ENCODE measurements at regions not wholly inside any gene's neighbourhood (a gene's known extent, or its start where the extent isn't known, plus 50 kb on each side); places are given as distances from the start of the nearest gene placed in this dataset.

DNA sequence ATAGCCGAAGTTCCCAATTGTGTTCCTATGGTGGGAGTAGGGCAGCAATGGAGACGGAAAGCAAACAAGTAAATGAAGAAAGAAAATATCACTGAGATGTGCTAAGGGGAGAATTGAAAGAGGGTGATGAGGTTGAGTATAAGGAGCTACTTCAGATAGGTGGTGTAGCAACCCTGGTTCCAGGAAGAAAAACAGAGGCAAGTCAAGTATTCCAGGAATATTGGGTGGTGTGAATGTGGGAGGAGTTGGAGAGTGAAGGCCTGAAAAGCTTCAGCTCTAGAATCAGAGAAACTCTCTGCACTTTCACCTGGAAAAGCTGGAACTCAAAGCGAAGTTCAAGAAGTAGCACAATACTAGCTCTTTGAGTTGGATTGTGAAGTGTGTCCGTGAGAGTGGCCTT lies 342.1 kb downstream of the TLE4 start:
- in situ Hi-C loops (cut with MboI; ENCODE audit: low sequenced_read_pairs, unreplicated experiment), result no loop called here
- DNase-seq (ENCODE audit: low spot score), result no peak

DNA sequence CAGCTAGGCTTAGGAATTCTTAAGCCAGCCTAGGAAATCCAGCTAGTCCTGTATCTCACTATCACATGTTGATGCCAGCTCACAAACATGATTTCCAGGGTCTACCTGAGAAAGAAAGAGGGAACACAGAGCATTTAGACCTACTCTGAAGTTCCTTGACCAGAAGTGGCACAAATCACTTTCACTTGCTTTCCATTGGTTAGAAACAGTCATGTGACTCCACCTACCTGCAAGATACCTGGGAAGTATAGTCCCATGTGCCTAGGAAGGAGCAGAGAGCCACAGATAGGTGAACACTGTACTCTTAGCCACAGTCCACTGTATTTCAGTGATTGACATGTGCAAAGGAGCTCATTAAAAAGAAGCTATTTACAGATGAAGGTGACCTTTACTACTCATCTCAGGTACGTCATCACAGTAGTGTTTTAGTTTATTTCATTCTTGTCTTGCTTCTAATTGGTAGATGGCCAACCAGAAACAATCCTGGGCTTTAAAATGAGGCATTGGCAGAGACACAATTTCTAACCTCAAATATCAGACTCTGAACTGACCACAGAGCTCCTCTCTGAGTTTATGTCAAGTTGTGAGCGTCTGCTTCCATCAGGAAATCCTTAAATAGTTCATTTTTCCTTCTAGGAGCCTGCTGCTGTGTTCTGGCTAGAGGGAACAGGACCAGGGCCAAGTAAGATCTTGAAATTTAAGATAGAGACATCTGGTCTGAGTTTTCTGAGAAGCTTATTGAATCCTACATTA lies 340.7 kb downstream of the TLE4 start:
- no peak for DNase-seq (ENCODE audit: low spot score)
- TF ChIP-seq, protein P1, sequence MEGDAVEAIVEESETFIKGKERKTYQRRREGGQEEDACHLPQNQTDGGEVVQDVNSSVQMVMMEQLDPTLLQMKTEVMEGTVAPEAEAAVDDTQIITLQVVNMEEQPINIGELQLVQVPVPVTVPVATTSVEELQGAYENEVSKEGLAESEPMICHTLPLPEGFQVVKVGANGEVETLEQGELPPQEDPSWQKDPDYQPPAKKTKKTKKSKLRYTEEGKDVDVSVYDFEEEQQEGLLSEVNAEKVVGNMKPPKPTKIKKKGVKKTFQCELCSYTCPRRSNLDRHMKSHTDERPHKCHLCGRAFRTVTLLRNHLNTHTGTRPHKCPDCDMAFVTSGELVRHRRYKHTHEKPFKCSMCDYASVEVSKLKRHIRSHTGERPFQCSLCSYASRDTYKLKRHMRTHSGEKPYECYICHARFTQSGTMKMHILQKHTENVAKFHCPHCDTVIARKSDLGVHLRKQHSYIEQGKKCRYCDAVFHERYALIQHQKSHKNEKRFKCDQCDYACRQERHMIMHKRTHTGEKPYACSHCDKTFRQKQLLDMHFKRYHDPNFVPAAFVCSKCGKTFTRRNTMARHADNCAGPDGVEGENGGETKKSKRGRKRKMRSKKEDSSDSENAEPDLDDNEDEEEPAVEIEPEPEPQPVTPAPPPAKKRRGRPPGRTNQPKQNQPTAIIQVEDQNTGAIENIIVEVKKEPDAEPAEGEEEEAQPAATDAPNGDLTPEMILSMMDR (IDR thresholded peaks at IDR 0.05; ENCODE audit: borderline replicate concordance, control extremely low read depth, extremely low read depth, insufficient read depth, missing control alignments), result no peak
- in situ Hi-C loops (cut with MboI; ENCODE audit: low sequenced_read_pairs, unreplicated experiment), result no loop called here

More for the DNA sequence above, 342.1 kb downstream of the TLE4 start:
- TF ChIP-seq, protein P1 (IDR thresholded peaks at IDR 0.05; ENCODE audit: borderline replicate concordance, control extremely low read depth, extremely low read depth, insufficient read depth, missing control alignments), result no peak

DNA sequence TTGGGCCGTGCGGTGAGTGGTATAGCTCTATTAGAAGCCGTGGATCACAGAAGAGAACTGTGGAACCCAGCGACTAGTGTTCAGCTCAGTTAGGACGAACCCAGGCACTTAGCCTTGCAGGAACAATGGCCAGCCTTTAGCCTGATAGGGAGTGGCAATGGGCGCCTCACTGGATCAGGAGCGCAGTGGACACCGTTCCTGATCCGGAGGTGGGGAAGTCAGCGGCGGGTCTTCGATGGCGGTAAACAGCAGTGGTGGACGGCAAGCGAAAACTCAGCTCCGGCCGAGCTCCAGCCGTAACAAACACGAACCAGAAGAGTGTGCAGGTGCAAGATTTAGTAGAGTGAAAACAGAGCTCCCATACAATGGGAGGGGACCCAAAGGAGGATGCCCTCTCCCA lies 340.0 kb downstream of the TLE4 start:
- in situ Hi-C loops (cut with MboI; ENCODE audit: low sequenced_read_pairs, unreplicated experiment), result no loop called here
- TF ChIP-seq, protein P1 (IDR thresholded peaks at IDR 0.05; ENCODE audit: borderline replicate concordance, control extremely low read depth, extremely low read depth, insufficient read depth, missing control alignments), result no peak
- DNase-seq (ENCODE audit: low spot score), result no peak

DNA sequence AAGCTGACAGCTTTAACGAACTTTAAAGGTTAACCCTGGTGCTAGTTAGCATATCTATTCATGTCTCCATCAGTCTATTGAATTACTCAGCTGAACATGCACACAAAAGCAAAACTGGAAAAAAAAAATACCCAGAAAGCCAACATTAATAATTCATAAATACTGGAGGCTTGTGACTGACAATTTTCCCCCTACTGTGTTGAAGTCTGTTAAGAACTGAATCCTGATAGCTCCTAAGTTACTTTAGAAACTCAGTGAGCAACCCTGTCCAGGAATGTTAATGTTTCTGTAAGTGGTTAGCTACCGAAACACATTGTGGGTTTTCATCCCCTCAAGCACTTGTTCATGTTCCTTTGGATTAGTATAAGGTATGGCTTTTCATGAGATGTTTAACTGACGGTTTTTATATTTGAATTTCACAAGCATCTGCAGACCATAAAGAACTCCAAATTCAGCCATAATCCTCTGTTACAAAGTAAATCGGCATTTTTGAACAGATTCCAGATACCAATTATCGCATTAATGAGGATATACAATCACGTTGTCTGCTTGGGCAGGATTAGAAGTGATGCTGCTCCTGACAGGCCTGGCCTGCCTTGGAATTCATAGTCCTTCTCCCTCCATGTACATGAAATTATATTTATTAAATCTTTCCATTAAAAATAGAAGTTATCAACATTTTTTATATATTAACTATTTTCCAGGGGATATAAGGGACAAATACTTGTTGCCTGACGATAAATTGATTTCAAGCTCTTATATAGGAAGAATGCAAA lies 331.2 kb downstream of the TLE4 start:
- DNase-seq (ENCODE audit: low spot score), result no peak
- TF ChIP-seq, protein P1 (IDR thresholded peaks at IDR 0.05; ENCODE audit: borderline replicate concordance, control extremely low read depth, extremely low read depth, insufficient read depth, missing control alignments), result no peak
- in situ Hi-C loops (cut with MboI; ENCODE audit: low sequenced_read_pairs, unreplicated experiment), result no loop called here

DNA sequence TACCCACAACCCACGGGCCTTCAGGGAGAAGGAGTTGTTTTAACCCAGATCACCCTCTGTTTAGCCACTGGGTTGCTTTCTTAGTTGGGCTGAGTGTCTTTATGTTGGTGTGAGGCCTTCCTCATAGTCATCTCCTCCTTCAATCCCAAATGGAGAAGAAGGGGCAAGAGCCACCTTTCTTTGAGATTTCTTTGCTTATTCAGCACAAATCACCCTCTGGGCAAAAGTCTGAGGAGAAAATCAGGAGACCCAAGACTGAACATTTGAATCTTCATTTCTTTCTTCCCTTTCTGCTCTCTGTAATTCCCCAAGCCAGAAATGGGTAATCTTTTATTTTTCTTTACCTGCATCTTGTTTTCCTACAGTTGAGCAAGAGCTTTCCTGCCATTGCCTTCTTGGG lies 329.0 kb downstream of the TLE4 start:
- TF ChIP-seq, protein P1 (IDR thresholded peaks at IDR 0.05; ENCODE audit: borderline replicate concordance, control extremely low read depth, extremely low read depth, insufficient read depth, missing control alignments), result no peak
- DNase-seq (ENCODE audit: low spot score), result no peak
- in situ Hi-C loops (cut with MboI; ENCODE audit: low sequenced_read_pairs, unreplicated experiment), result no loop called here

DNA sequence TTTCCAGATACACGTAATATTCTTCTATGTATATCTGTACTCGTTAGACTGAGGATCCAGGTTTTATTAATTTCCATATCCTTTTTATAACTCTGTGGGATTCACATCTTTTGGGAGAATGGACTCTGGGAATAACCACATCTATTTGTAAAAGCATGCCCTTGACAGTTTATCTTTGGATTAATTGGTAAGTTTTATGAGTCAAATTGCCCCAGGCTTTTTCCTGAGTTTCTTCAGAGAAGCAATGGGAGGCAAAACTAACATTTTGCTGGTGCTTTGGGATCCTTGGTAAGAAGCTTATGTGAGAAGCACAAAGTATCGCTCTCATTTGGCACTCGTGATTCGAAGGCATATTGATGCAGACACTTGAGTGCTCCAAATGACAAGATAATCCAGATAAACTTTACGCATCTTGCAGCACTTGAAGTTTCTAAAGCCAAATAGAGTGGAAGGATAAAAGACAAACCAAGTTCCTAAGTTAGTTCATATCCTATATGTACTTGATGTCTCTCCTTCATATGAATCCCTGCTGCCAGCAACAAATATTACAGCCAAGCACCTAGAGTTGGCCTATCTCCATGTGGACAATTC lies 324.7 kb downstream of the TLE4 start:
- in situ Hi-C loops (cut with MboI; ENCODE audit: low sequenced_read_pairs, unreplicated experiment), result no loop called here
- no peak for DNase-seq (ENCODE audit: low spot score)
- TF ChIP-seq, protein P1 (IDR thresholded peaks at IDR 0.05; ENCODE audit: borderline replicate concordance, control extremely low read depth, extremely low read depth, insufficient read depth, missing control alignments), result no peak

Data from GM13976 (cell line).